GM18868 (cell line): ENCODE measurements at regions not wholly inside any gene's neighbourhood (a gene's known extent, or its start where the extent isn't known, plus 50 kb on each side); places are given as distances from the start of the nearest gene placed in this dataset.

Experiments
- ATAC-seq: cut with Tn5 transposase; IDR thresholded peaks from one replicate; pipeline ENCODE4 v1.9.1; 2021; ENCODE audit warnings: mild to moderate bottlenecking, moderate library complexity; ENCODE audit not compliant: unreplicated experiment

DNA sequence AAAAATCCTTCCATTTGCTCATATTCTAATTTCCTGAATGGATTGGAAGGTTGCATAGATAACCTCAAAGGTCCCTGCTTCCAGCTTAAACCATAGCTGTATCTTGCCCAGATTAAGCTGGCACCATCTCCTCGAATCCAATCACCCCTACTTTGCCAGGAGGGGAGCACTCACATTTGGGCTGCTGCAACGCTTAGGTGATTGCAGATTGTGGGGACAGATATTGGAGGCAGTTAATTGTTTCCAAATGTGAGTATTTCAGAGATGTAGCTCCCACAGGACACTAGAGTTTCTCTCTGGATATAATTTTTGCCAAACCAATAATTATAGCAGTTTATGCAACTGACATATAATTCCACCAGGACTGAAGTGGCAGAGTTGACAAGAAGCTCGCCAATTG is 53.5 kb upstream of the ACSL1 start:
- no peak for ATAC-seq

DNA sequence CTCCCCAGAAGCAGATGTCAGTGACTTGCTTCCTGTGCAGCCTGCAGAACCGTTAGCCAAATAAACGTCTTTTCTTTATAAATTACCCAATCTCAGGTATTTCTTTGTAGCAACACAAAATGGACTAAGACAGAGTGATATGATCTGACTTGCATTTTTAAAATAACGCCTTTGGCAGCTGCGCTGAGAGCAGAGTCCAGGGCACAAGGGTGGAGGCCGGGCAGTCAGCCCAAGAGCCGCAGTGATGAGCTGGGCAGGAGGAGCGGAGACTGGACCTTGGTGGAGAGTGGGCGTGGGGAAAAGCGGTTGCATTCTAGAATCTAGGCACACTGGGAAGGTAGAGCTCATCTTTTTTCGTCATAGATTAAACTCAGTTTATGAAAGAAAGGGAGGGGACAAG is 56.5 kb upstream of the ACSL1 start:
- ATAC-seq, result no peak

DNA sequence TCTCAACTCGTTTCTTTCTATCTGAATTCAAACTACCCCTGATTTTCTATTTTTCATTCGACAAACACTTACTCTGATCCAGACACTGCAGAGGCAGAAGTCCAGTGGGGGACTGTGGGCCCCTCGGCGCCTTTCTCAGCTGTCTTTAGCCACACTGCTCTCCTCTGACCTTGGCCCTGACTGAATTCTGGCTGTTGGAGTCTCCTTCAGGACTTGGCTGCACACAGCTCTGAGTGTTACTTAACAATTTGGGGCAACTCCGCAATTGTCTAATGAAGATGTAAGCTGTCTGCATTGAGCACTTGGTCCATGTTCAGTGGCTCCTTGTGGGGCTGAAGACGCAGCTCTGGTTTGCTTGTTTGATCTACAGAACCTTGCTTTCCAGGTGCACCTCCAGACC is 57.3 kb upstream of the ACSL1 start:
- no peak for ATAC-seq

DNA sequence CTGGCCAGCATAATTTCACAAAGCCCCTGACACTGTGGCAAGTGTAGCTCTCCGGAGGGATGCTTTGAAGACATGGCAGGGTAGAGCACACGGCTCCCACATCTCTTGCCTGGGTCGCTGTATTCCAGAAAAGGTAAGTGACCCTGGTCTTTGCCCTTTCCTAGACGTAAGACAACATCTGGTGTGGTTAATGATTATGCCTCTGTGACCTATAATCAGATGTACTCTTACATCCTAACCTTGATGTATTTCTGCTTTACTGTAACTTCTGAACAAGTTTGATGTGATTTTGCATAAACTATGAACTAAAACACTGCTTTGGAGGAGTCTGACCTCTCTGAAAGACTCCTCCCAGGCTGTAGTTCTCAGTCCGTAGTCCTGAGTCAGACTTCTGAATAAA is 59.1 kb upstream of the ACSL1 start:
- ATAC-seq, result no peak

DNA sequence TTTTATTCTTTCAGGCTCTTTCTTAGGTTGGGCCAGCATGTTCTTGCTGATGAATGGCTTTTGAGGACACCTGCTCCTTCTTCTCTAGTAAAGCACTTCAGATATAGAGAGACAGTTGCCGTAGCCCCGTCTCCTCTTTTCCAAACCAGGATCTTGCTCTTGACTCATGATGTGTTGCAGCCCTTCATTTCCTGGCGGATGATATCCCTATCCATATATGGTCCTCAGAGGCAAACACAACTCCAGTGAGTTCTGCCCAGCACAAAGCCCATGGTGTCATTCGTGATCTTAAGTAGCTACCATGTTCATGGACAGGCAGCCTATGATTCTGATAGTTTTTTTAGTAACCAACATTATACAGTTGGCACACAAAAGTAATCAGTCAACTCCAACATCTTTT is 59.8 kb upstream of the ACSL1 start:
- no peak for ATAC-seq

DNA sequence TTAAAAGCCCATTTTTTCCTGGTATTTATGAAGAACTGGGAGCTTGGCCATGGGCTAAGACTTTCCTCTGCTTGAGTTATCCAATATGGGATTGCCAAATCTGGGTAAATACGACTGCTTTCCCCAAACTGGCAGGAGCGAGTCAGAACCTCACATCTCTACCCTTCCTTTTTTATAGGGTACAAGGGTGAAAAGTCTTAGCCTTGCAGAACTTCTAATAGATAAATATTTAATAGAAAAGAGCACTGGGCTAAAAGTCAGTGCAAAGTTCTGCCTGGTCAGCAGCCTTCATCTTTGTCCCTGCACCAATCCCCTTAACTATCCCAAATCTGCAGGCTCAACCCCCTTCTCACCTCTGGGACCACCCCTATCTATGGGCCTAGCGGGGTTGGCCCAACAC is 61.6 kb upstream of the ACSL1 start:
- no peak for ATAC-seq

DNA sequence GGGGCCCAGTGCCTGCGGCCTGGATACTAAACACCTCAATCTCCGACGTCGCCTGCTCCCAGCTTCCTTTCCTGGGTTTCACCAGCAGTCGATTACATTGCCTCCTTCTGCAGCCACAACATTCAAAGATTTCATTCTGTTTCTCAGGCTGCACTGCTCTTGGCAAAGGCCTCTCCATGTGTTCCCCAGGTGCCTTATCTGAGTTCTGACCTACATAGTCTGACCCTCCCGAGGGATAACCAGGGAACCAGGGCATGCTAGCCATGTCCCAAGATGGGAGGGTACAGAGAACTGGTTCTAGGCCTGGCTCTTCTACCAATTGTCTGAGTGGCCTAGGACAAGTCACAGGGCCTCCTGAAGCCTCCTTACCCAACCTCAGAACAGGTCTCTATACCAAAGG is 62.2 kb upstream of the ACSL1 start:
- ATAC-seq, result no peak

DNA sequence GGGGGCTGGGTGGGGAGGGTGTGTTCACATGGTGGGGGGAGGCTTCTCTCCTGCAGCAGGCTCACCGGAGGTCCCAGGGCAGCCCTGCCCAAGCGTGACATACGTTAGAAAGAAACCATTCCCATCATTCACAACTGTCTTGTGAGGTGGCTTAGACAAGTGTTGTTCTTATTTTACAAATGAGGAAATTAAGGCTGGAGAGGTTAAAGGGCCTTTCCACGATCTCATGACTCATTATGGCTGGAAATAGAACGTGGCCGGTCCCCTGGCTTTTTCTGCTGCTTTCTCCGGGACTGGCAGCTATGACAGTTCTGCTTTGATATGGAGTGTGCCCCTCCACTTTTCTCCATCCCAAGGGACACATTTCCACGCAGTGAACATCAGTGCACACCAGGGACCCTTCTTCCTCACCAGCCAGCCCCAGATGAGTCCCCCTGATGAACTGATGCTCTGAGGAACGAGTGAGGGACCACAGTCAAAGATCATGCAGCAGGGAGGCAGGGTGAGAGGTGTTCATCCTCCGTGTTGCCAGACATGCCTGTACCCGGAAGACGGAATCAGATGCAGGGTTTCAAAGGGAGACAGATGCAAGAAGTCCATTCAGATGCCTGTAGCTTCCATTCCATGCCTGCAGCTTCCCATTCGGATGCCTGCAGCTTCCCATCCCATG is 64.0 kb upstream of the ACSL1 start:
- peak; percentile 40 for ATAC-seq

DNA sequence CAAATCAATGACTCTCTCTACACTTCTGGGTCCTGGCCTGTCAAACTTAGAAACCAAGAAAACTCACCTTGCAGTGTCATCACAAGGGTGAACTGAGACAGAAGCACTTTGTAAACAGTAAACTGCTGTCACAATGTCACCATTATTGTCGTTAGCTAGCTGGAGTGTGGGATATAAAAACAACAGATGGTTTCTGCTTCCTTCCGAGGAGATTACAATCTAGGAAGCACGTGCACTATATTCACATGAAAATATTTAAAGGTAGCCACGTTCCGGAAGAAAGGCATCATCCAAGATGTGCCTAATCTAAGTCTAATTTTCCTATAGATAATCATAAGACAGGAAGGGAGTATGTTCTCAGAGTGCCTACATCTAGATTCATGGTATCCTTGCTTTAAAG is 64.7 kb upstream of the ACSL1 start:
- no peak for ATAC-seq

DNA sequence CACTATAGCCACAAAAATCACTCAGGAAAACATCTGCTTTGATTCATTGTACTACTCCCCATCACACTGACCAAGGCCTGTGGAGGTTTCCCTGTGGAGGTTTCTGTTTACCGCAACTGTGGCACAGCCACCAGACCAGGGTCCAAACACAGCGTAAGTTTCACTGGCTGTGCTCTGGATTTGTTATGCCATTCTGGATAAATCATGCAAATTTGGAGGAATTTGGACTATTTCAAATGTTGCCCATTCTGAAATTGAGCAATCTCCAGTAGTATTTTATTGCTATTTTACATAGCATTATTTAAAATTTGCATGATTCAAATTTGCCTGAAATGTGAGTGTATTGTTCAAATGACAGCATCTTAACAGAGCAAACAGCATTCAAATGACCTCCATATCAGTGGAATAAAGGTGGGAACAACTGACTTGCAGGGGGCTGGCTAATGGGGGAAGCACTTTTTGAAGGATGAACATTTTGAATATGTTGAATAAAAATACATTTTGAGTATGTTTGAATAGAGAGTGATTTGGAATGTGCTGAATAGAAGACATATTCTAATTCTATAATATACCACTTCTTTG is 66.1 kb upstream of the ACSL1 start:
- no peak for ATAC-seq

DNA sequence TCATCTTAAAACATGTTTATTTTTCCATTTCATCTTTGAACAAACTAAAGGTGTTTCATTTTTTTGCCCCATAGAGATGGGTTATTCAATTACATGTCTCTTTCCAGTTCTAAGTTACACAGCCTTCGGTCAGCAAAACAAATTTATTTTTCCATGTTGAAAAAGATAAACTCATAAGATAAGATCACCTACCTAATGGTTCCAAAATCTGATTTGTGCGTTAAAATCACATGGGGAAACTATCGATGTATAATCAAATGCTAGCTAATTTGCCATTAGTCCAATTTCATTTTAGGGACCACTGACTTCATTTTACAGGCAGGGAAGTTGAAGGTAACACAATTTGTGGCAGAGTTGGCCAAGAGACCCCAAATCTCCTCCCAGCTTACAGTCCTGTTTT is 67.2 kb upstream of the ACSL1 start:
- ATAC-seq, result no peak

DNA sequence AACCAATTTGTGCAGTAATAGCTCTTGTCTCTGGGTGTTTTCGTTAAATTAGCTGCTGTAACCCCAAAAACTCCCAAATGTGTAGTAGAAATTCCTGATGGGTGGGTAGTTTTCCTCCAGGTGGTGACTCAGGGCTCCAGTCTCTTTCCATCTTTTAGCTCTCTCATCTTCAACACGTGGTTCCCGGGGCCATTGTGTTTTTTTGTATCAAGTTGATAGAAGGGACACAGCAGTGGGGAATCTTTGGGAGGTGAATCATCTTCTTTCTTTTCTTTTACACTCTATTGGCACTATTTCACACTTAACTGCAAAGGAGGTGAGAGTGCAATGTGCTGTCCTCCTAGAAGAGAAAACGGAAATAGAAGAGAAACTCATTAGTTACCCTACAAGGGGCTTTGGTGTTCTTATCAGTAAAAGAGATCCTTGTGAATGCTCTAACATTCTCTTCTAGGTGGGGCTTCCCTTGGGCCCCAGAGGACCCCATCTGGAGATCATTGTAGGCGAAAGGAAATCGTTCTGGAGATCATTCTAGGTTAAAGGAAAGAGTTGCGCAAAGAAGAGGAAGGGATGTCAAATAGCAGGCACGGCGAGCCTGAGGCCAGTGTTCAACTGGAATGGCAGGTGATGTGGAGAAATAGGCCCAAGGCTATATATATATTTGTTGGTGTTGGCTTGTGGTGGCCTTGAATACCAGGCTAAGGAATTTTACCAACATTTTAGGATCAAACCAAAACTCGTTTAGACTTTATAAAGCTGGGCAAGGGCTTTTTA is 68.2 kb upstream of the ACSL1 start:
- no peak for ATAC-seq

DNA sequence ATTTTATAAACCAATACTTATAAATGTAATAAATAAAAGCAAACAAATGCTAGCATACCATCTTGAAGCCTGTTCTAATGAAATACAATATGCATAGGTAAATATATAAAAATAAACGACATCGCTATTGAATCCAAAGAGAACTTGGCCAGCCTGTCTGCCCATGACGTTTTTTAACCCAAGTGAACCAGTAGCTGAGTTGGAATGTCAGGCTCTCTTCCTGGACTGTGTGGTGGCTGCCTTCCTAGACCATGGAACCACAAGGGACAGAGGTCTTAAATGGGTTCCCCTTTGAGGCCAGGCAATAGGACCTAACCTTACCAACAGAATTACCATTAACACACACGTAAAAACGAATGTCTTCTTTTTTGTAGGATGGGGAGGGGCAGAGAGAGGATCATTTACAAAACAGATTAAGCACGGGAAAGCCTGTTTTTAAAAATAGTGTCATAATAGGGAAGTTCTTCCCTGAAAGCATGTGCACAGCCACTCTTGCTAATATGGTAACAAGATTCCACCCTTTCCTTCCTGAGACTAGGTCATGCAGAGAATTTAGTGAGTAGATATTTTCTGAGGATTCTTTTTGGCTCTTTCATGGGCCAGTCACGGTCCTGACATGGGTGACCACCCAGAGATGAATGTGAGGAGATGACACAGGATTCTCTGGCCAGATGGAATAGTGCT is 69.4 kb upstream of the ACSL1 start:
- ATAC-seq, result no peak

DNA sequence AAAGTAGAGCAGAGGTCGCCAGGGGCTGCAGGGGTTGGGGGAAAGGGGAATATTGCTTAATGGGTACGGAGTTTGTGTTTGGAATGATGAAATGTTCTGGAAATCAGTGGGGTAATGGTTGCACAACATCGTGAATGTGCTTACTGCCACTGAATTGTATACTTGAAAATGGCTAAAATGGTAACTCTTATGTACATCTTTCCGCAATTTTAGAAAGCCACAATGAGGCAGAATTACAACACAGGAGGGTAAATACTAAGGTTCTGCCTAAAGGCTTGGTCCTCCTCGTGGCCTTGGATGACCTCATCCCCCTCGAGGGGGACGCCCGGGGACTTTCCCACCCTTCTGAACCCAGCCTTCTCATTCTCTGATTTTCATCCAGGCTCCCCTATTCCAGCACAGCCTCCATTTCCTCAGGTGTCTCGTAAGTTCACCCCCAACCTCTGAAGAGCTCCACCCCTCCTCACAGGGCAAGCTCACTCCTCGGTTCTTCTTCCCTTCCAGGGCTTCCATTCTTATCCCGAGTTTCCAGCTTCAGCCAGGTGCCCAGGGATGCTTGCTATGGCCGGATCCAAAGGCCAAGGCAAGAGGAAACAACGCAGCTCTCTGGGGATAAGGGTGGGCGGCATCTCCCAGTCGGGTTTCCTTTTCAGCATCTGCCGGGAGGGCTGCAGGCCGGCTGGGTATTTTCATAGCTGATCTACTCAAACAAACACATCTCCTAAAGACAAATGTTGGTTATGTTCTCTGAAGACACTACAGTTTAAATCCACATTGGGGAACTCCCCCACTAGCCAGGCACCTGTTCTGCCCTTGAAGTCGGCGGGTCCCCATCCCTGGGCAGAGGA is 71.3 kb upstream of the ACSL1 start:
- ATAC-seq, result peak; percentile 78

DNA sequence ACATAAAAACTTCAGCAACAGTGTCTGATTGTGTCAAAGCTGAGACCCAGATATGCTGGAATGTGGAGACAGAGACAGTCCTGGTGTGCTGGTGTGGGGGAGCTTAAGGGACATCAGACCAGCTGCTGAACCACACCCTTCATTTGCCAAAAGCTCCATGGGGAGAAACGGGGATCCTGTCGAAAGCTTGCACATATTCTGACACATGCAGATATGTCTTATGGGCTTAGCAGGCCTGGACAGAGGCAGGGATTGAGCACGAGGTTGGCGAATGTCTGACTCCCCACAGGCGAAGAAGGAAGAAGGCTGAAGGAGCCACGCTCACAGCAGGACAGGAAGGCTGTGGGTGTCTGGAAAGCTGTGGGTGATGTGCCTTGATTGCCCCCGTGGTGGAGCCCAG is 72.1 kb upstream of the ACSL1 start:
- no peak for ATAC-seq

DNA sequence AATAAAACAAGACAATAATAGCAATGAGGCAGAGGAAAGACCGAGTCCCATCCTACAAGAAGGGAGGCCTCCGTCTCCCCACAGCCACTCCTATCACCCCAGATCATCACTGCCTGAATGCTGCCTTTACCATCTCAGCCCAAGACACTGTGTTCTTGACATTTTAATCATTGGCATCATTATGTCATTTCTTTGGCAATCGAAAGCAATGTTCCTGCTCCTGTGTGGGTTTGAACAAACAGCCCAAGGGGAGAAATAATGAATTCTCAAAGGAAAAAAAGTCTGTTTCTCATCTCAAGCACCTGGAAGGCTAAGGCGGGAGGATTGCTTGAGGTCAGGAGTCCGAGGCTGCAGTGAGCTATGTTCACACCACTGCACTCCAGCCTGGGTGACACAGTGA is 73.0 kb upstream of the ACSL1 start:
- no peak for ATAC-seq

DNA sequence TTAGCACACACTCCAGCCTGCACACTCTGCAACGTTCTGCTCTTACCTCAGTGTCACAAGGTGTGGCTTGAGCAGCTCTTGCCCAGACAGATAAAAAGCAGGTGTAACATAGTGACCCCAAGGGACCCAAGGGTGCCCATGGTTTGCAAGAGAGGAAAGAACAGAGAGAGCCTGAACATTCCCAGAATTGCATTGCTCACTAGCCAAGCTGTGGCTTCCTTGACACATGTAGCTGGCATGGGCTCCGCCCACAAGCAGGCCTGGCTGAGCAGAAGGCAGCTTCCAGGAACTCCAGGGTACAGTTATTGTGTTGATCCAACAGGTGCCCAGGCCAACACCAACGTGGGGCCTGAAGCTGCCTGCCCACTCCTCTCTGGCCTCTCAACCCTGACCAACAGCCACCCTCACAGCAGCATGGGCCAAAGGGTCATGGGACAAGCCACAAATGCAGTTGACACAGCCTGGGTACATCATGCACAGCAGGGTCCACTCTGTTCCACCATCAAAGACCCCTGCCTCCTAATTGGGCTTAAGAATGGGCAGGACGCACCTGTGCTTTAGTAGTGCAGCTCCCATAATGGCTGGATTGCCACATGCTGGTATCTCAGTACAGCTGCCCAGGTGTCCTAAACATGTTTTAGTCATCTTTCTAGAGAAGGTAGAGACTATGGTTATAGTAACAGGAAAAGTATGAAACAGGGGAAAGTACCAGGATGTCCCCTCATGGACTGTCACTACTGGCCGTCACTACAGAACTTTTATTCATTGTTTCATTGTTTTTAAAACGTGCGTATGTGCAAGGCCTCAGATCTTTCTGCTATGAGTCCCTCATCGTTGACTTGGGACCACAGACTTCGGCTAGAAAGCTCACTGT is 73.7 kb upstream of the ACSL1 start:
- no peak for ATAC-seq

DNA sequence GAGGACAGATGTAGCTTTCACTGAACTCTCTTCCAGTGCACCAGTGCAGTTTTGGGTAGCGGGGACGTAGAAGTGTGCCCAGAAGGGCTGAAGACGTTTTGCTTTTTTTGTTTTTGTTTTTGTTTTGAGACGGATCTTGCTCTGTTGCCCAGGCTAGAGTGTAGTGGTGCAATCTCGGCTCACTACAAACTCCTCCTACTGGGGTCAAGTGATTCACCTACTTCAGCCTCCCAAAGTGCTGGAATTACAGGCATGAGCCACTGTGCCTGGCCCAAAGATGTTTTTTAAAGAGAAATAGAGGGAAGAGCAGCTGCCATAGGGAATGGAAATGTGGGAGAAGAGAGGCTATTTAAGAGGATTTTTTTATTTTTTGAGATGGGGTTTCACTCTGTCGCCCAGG is 74.4 kb upstream of the ACSL1 start:
- ATAC-seq, result no peak

DNA sequence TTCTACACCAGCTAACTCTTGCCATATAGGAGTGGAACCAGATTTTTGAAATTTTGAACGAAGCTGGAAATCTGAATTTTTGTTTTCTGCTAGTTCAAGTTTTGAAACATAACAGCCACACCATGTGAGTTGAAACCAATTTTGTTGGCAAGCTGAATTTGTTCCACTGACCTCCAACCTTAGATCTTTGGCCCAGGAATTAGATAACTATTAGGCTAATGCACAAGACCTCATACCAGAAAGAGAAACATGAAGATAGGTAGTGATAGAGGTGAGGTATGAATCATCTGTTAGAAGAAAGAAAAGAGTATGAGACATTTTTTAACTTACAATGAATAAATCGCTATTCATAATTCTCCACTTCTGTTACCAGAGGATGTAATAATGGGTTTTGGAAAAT is 76.8 kb upstream of the ACSL1 start:
- no peak for ATAC-seq

DNA sequence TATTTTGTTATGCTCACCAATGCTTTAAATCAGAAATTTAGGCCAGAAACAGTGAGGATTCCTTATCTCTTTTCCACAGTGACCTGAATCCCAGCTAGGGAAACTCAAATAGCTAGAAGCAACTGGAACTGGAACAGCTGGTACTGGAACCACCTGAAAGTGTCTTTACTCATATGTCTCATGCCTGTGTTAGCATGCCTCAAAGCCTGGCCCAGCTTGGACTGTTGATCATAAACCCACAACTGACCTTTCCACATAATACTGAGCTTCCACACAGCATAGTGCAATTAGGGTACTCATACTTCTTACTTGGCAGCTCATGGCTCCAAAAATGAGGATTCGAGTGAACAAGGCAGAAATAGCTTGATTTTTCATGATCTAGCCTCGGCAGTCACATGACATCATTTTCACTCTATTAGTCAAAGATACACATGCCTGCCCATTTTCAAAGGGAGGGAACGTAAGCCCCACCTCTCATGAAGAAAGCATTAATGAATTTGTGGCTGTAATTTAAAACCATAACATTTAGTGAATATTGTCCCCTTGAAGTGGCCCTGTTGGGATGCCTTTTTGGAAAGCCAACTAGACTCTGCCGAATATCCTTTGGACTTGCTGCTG is 80.8 kb upstream of the ACSL1 start:
- ATAC-seq, result no peak
